K562 (cell line): ENCODE measurements at regions not wholly inside any gene's neighbourhood (a gene's known extent, or its start where the extent isn't known, plus 50 kb on each side); places are given as distances from the start of the nearest gene placed in this dataset.

Experiments
- ATAC-seq: fragments of 200-7000 bp; cut with Tn5 transposase; 3 replicates; pipeline ENCODE4 v1.9.1; 2020; ENCODE audit warnings: moderate library complexity
- BruUV-seq: library from RNA; stranded (reverse); fragments of 400-500 nt; replicated peaks from 2 replicates; lab custom pipeline; 2021; lab: Mats Ljungman, UMichigan
- CTCF ChIA-PET: fragments of 300-600 bp; formaldehyde crosslinking; extraction: SDS; loops from one replicate; lab custom pipeline; 2021; ENCODE audit warnings: low intra/inter-chr PET ratio; lab: Yijun Ruan, JAX
- POLR2A ChIA-PET: fragments of 300-600, 350-650 bp; sonication (Branson Sonifier 250); formaldehyde crosslinking; extraction: SDS; loops from one replicate; lab custom pipeline; 2021; ENCODE audit warnings: antibody characterized with exemption, inconsistent platforms; lab: Yijun Ruan, JAX
- DNase-seq, 4 experiments: peaks; one replicate each; pipeline versions ENCODE4 v3.0.0 to v3.0.0-alpha.2; 2011 to 2018; ENCODE audit warnings: low spot score in 3 of 4, mixed read lengths in 3 of 4; ENCODE audit errors: extremely low read depth in 1 of 4
- FAIRE-seq: peaks from 2 replicates; lab custom pipeline; 2011; peaks lifted over from hg19 to GRCh38; lab: Jason Lieb, UNC
- H2AFZ ChIP-seq: 2 replicates; pipeline ENCODE4 v1.6.0; 2011; ENCODE audit warnings: low read depth, low read length, control low read depth, inconsistent platforms
- H3K27ac ChIP-seq: fragments of 200-600 bp; 3 replicates; pipeline ENCODE4 v1.8.0; 2011; ENCODE audit warnings: low read depth, mild to moderate bottlenecking, control low read depth, inconsistent platforms, low read length, moderate library complexity, mixed read lengths; ENCODE audit errors: extremely low read depth
- H3K27me3 ChIP-seq, 2 experiments: fragments of 300-600 bp in 1 of 2; 2 replicates in 1 of 2; 3 replicates in 1 of 2; pipeline versions ENCODE4 v1.6.0 to v1.8.0; 2011; ENCODE audit warnings: inconsistent platforms in 2 of 2, low read length in 2 of 2, mild to moderate bottlenecking in 1 of 2, mixed read lengths in 1 of 2, moderate library complexity in 1 of 2; ENCODE audit not compliant: control insufficient read depth in 2 of 2, insufficient read depth in 2 of 2
- H3K36me3 ChIP-seq: fragments of 300-600 bp; 3 replicates; pipeline ENCODE4 v1.8.0; 2011; ENCODE audit warnings: mild to moderate bottlenecking, low read length, inconsistent platforms; ENCODE audit not compliant: control insufficient read depth, insufficient read depth
- H3K4me1 ChIP-seq, 2 experiments: fragments of 200-600 bp in 1 of 2; replicated peaks in 1 of 2; 2 replicates in 1 of 2; 3 replicates in 1 of 2; pipeline versions ENCODE4 v1.5.1 to v1.8.0; 2011; ENCODE audit warnings: inconsistent platforms in 2 of 2, low read length in 2 of 2, mild to moderate bottlenecking in 1 of 2, mixed read lengths in 1 of 2, moderate library complexity in 1 of 2; ENCODE audit not compliant: control insufficient read depth in 2 of 2, insufficient read depth in 2 of 2
- H3K4me2 ChIP-seq: 2 replicates; pipeline ENCODE4 v1.6.1; 2011; ENCODE audit warnings: low read length, control low read depth, inconsistent platforms, mixed read lengths; ENCODE audit not compliant: insufficient read depth
- H3K4me3 ChIP-seq: fragments of 200-600 bp; sonication (generic), shearing (Covaris generic); 2 replicates; pipeline ENCODE4 v1.5.1; 2016; ENCODE audit warnings: control low read depth, inconsistent platforms
- H3K79me2 ChIP-seq: fragments of 200-600 bp; 3 replicates; pipeline ENCODE4 v1.8.0; 2011; ENCODE audit warnings: low read length, inconsistent platforms; ENCODE audit not compliant: control insufficient read depth, insufficient read depth
- H3K9ac ChIP-seq, 2 experiments: 2 replicates each; pipeline versions ENCODE4 v1.6.0 to v1.6.1; 2011; ENCODE audit warnings: low read depth in 2 of 2, low read length in 2 of 2, control low read depth in 1 of 2, inconsistent platforms in 1 of 2, mild to moderate bottlenecking in 1 of 2, mixed read lengths in 1 of 2; ENCODE audit not compliant: insufficient read depth in 1 of 2
- H3K9me1 ChIP-seq: one replicate; pipeline ENCODE4 v1.6.0; 2011; ENCODE audit warnings: inconsistent platforms, mild to moderate bottlenecking, low read length, moderate library complexity; ENCODE audit not compliant: control insufficient read depth, insufficient read depth
- H3K9me3 ChIP-seq: replicated peaks from 2 replicates; pipeline ENCODE4 v1.5.1; 2011; ENCODE audit warnings: low read depth, low read length, inconsistent platforms; ENCODE audit not compliant: control insufficient read depth, insufficient read depth
- H4K20me1 ChIP-seq: replicated peaks from 2 replicates; pipeline ENCODE4 v1.6.1; 2011; ENCODE audit warnings: low read length, inconsistent platforms, mixed read lengths; ENCODE audit not compliant: control insufficient read depth, insufficient read depth
- CSDE1 ChIP-seq, 2 experiments: fragments of 450-650 bp; IDR thresholded peaks; 2 replicates each; pipeline ENCODE4 v1.6.1; 2016; ENCODE audit warnings: mild to moderate bottlenecking in 1 of 2
- JUN ChIP-seq, 2 experiments: sonication (generic) in 1 of 2; formaldehyde crosslinking in 1 of 2; IDR thresholded peaks; 2 replicates each; pipeline versions ENCODE4 v1.6.1 to v1.8.0; 2012 to 2022; ENCODE audit warnings: borderline replicate concordance in 2 of 2, mild to moderate bottlenecking in 2 of 2, improper control_type of control experiment in 1 of 2, low read depth in 1 of 2, low read length in 1 of 2, missing genetic modification reagents in 1 of 2
- MECOM ChIP-seq: fragments of 250-450 bp; sonication (Bioruptor Pico); IDR thresholded peaks from 2 replicates; pipeline ENCODE4 v1.8.0; 2022; ENCODE audit warnings: inconsistent platforms
- PHB2 ChIP-seq: fragments of 450-650 bp; IDR thresholded peaks from 2 replicates; pipeline ENCODE4 v1.6.1; 2017; ENCODE audit warnings: low read depth
- ZNF263 ChIP-seq: sonication (generic); formaldehyde crosslinking; IDR thresholded peaks from 2 replicates; pipeline ENCODE4 v1.8.0; 2022; ENCODE audit warnings: mild to moderate bottlenecking, missing genetic modification reagents, borderline replicate concordance
- WGBS: fragments of 100-300 bp; shearing (Covaris generic); methylation state at CpG from one replicate; pipeline ENCODE4 v1.1.6; 2016; ENCODE audit warnings: low coverage, mixed read lengths; ENCODE audit not compliant: insufficient coverage; ENCODE audit errors: missing lambda C conversion rate; 5-methylcytosine and 5-hydroxymethylcytosine counted together
- in situ Hi-C: fragments of 300-500 bp; cut with MboI; formaldehyde crosslinking; loops from 4 replicates; pipeline ENCODE4 v1.15.0; 2018; ENCODE audit warnings: inconsistent platforms, mixed read lengths
- intact Hi-C: fragments of 100-400 bp; cut with micrococcal nuclease; formaldehyde crosslinking; loops from 2 replicates; pipeline ENCODE4 v1.14.2; 2022

- intact Hi-C loops, result no loop called here
- H3K36me3 ChIP-seq, result no peaks in the 10 kb centered on the region
- under 1% methylated on average over 13 of the region's 13 CpGs for WGBS
- H3K9me3 ChIP-seq, result no peaks in the 10 kb centered on the region
- TF ChIP-seq MECOM (CRISPR knock-in tag) (no peak), PHB2 (no peak), CSDE1 (IDR thresholded peaks at IDR 0.05) (no peak), ZNF263 (no peak), JUN (IDR thresholded peaks at IDR 0.05; ENCODE audit: borderline replicate concordance, low read depth, low read length) (no peak), JUN (CRISPR knock-in tag; IDR thresholded peaks at IDR 0.05; ENCODE audit: borderline replicate concordance) (no peak)
- H3K27ac ChIP-seq, result no peak overlapping the region
- no peaks in the 10 kb centered on the region for H3K4me1 ChIP-seq
- DNase-seq (no peak), FAIRE-seq (no peak), ATAC-seq (no peak)
- H2AFZ ChIP-seq, result no peak overlapping the region
- BruUV-seq, result no TSS peak
- H3K9ac ChIP-seq, result no peak overlapping the region
- H3K4me3 ChIP-seq, result no peak overlapping the region
- no peaks in the 10 kb centered on the region for H3K79me2 ChIP-seq
- POLR2A ChIA-PET, result interaction anchor here (0.5 to 1.0 kb wide), 5 partner anchors 11 to 27 kb away, joined by 3 to 6 read pairs (median 3); no protein-coding TSS in a partner anchor
- no peaks in the 10 kb centered on the region; the same call in 1 of the 2 replicates for H4K20me1 ChIP-seq
- no peak overlapping the region for H3K4me2 ChIP-seq
- CTCF ChIA-PET, result no interaction called here
- peaks cover 32 to 56% of the 10 kb centered on the region in 2 experiments; a peak in 4 of 5 replicates for H3K27me3 ChIP-seq
- H3K9me1 ChIP-seq, result no peaks in the 10 kb centered on the region
- in situ Hi-C loops, result no loop called here
Observed at GRCh38 chr7:156180451-156181229, 368.4 kb upstream of the SHH start.
